ENCODE measurements at regions not wholly inside any gene's neighbourhood (a gene's known extent, or its start where the extent isn't known, plus 50 kb on each side); places are given as distances from the start of the nearest gene placed in this dataset.

DNA sequence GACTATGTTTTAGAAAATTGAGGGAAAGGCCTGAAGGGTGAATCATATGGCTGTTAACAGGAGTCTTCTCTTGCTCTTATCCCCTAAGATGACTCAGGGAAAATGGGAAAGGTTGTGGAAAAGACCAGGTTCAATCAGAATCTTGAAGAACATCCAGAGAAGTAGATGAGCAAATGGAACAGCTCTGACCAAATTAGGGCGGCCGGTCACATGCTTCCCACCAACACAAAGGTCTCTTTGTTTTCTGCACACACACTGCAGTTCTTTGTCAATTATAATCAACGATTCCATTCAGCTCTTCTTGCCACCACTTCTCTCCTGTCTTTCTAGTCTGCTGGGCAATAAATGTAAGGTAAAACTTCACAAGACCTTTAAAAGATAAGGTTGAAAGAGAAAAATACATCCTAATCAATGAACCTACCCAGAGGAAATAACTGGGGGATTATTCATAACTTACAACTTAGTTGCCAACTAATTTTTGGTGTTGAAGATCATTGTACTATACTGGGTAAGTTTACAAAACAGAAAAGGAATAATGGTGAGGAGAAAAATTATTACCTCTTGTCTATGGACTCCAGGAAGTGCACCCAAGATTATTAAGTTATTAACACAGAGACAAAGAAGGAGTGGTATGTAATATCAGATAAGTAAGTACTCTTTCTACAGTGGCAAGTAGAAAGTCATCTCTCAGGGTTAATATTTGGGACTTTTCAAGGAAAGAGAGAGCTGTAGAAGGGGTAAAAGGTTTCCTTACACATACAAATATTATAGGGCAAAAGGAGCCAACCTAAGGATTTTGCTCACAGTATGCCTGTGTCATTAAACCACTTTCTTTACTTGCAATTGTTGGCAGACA lies 441.9 kb upstream of the PIK3R1 start:
- H3K36me3 ChIP-seq, result no peaks in the 10 kb centered on the region
- WGBS, 2 donors (ENCODE audit: low coverage in 1 of 2), result 30 to 51% methylated on average over 3 of the region's 3 CpGs
- TF ChIP-seq CTCF (IDR thresholded peaks at IDR 0.05), result no peak
- TF ChIP-seq POLR2AphosphoS5 (IDR thresholded peaks at IDR 0.05), result no peak
- TF ChIP-seq EP300 (IDR thresholded peaks at IDR 0.05; ENCODE audit: low read depth), result no peak
- TF ChIP-seq POLR2A (IDR thresholded peaks at IDR 0.05), result no peak
- H3K4me3 ChIP-seq, result no peak overlapping the region
- H3K4me1 ChIP-seq, result peaks cover 0 to 22% (median 16%) of the 10 kb centered on the region in 4 donors
- DNase-seq, result peak; percentile 20
- no peaks in the 10 kb centered on the region for H3K9me3 ChIP-seq
- peak overlapping the region in 3 of 4 donors; percentile 17 to 44 (median 34) for H3K27ac ChIP-seq
- intact Hi-C loops (cut with DNase I; ENCODE audit: low total_unique reads) (no loop called here), in situ Hi-C loops (cut with MboI; ENCODE audit: low pct_ligation_motif_present in 1 of 4, low pct_unique_long_range_greater_than_20kb in 1 of 4, low sequenced_read_pairs in 3 of 4) (no loop called here)
- H3K27me3 ChIP-seq, result no peaks in the 10 kb centered on the region

GRCh38 chr5:67771791-67772190 lies 443.8 kb upstream of the PIK3R1 start:
- no peak for DNase-seq
- H3K27me3 ChIP-seq, result no peaks in the 10 kb centered on the region
- H3K4me3 ChIP-seq, result no peak overlapping the region
- no peaks in the 10 kb centered on the region for H3K9me3 ChIP-seq
- H3K27ac ChIP-seq, result no peak overlapping the region
- in situ Hi-C loops (cut with MboI; ENCODE audit: low pct_ligation_motif_present in 1 of 4, low pct_unique_long_range_greater_than_20kb in 1 of 4, low sequenced_read_pairs in 3 of 4) (no loop called here), intact Hi-C loops (cut with DNase I; ENCODE audit: low total_unique reads) (no loop called here)
- WGBS, 2 donors (ENCODE audit: low coverage in 1 of 2), result 81 to 82% methylated on average over 2 to 6 of the region's 6 CpGs
- TF ChIP-seq POLR2A (IDR thresholded peaks at IDR 0.05), result no peak
- no peak for TF ChIP-seq CTCF (IDR thresholded peaks at IDR 0.05)
- TF ChIP-seq EP300 (IDR thresholded peaks at IDR 0.05; ENCODE audit: low read depth), result no peak
- TF ChIP-seq POLR2AphosphoS5 (IDR thresholded peaks at IDR 0.05), result no peak
- H3K36me3 ChIP-seq, result no peaks in the 10 kb centered on the region
- peaks cover 0 to 22% (median 16%) of the 10 kb centered on the region in 4 donors for H3K4me1 ChIP-seq

- in situ Hi-C loops (cut with MboI; ENCODE audit: low pct_ligation_motif_present in 1 of 4, low pct_unique_long_range_greater_than_20kb in 1 of 4, low sequenced_read_pairs in 3 of 4) (no loop called here), intact Hi-C loops (cut with DNase I; ENCODE audit: low total_unique reads) (no loop called here)
- TF ChIP-seq POLR2A (IDR thresholded peaks at IDR 0.05) (no peak), CTCF (IDR thresholded peaks at IDR 0.05) (no peak), EP300 (IDR thresholded peaks at IDR 0.05; ENCODE audit: low read depth) (no peak), POLR2AphosphoS5 (IDR thresholded peaks at IDR 0.05) (no peak)
- H3K27ac ChIP-seq, result no peak overlapping the region
- no peaks in the 10 kb centered on the region for H3K36me3 ChIP-seq
- no peak overlapping the region for H3K4me3 ChIP-seq
- peaks cover 0 to 22% (median 16%) of the 10 kb centered on the region in 4 donors for H3K4me1 ChIP-seq
- no peaks in the 10 kb centered on the region for H3K9me3 ChIP-seq
- WGBS, 2 donors (ENCODE audit: low coverage in 1 of 2), result 10 to 28% methylated on average over 2 of the region's 2 CpGs
- no peaks in the 10 kb centered on the region for H3K27me3 ChIP-seq
- no peak for DNase-seq
Measured at GRCh38 chr5:67771221-67771620, 444.3 kb upstream of the PIK3R1 start.

DNA sequence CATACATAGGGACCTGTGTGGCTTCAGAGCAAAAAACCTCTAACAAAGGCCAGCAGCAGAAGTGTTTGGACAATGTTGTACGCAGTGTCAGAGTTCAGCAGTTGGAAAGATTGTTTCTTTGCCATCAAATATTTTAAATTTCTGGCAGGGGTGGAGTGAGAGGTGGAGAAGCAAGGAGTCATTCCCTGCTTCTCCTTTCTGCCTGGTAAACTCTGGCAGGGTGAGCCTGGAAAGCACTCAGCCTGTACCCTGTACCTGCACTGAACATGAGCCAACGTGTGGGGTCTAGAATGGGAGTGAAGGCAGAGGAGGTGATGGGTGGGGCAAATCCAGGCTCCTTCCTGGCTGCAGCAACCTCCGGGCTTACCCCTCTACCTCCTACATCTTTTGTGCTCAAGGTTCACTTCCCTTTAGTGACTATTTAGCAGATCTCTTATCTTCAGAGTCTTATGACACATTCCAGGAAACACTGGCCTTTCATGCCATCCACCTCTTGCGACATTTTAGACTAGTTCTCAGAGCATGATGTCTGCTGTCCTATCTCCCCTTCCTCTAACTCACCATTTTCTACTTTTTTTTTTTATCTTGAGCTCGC lies 445.0 kb upstream of the PIK3R1 start:
- Histone ChIP-seq H3K36me3 (no peaks in the 10 kb centered on the region), H3K9me3 (no peaks in the 10 kb centered on the region), H3K27me3 (no peaks in the 10 kb centered on the region), H3K4me3 (no peak overlapping the region), H3K27ac (no peak overlapping the region), H3K4me1 (peaks cover 0 to 22% (median 16%) of the 10 kb centered on the region in 4 donors)
- intact Hi-C loops (cut with DNase I; ENCODE audit: low total_unique reads), result no loop called here
- no peak for TF ChIP-seq EP300 (IDR thresholded peaks at IDR 0.05; ENCODE audit: low read depth)
- no peak for TF ChIP-seq CTCF (IDR thresholded peaks at IDR 0.05)
- TF ChIP-seq POLR2AphosphoS5 (IDR thresholded peaks at IDR 0.05), result peak in 1 of 3 donors; percentile 13
- WGBS, 2 donors (ENCODE audit: low coverage in 1 of 2), result 41 to 42% methylated on average over 4 to 5 of the region's 5 CpGs
- in situ Hi-C loops (cut with MboI; ENCODE audit: low pct_ligation_motif_present in 1 of 4, low pct_unique_long_range_greater_than_20kb in 1 of 4, low sequenced_read_pairs in 3 of 4), result no loop called here
- DNase-seq, result peak; percentile 20
